ENCODE measurements at regions not wholly inside any gene's neighbourhood (a gene's known extent, or its start where the extent isn't known, plus 50 kb on each side); places are given as distances from the start of the nearest gene placed in this dataset.

- no peak overlapping the region for H3K9ac ChIP-seq (ENCODE audit: extremely low read depth, insufficient read length, low read length)
- no peak overlapping the region for H2BK15ac ChIP-seq (ENCODE audit: low read depth, low read length)
- no peak overlapping the region for H2BK12ac ChIP-seq (ENCODE audit: insufficient read length, low read depth, low read length)
- H3K18ac ChIP-seq (ENCODE audit: insufficient read length, low read depth, low read length): no peak overlapping the region
- H3K14ac ChIP-seq (ENCODE audit: insufficient read depth, low read length): no peak overlapping the region
- H2AK5ac ChIP-seq (ENCODE audit: insufficient read length, low read length): no peak overlapping the region
- H4K91ac ChIP-seq (ENCODE audit: insufficient read length, low read depth, low read length): no peak overlapping the region
- no peak overlapping the region for H3K4ac ChIP-seq (ENCODE audit: low read depth, low read length)
- no peak overlapping the region for H4K8ac ChIP-seq (replicated peaks; ENCODE audit: insufficient read length, low read depth, low read length)
- no peaks in the 10 kb centered on the region for H3K36me3 Mint-ChIP-seq (ENCODE audit: insufficient read depth in 1 of 3, low read depth in 3 of 3)
- H4K20me1 ChIP-seq (ENCODE audit: control insufficient read depth, insufficient read depth, insufficient read length): no peaks in the 10 kb centered on the region
- no peak overlapping the region for H3K23ac ChIP-seq (ENCODE audit: insufficient read length, low read depth, low read length)
- no peaks in the 10 kb centered on the region for H3K23me2 ChIP-seq (ENCODE audit: insufficient read length, low read depth, low read length, poor library complexity, severe bottlenecking)
- H2BK120ac ChIP-seq (ENCODE audit: low read depth, low read length, poor library complexity, severe bottlenecking): no peak overlapping the region
- H3K4me1 Mint-ChIP-seq: peaks cover 8 to 9% of the 10 kb centered on the region in 2 experiments
- H3T11ph ChIP-seq (ENCODE audit: low read length): no peak overlapping the region
- H3K27me3 Mint-ChIP-seq (ENCODE audit: low read depth): no peaks in the 10 kb centered on the region
- H3K9me3 Mint-ChIP-seq: no peaks in the 10 kb centered on the region; a peak in 1 of 5 replicates
- H3K4me3 Mint-ChIP-seq: no peak overlapping the region
- no peak overlapping the region for H3K27ac ChIP-seq (ENCODE audit: insufficient read length, low read depth, low read length)
- H3K27ac Mint-ChIP-seq: no peak overlapping the region
- H3K4me2 ChIP-seq (ENCODE audit: insufficient read depth, insufficient read length, low read length): no peak overlapping the region
- H3K4me1 ChIP-seq (ENCODE audit: insufficient read depth, low read length): peaks cover 5% of the 10 kb centered on the region; the same call in 1 of the 2 replicates
- H2BK20ac ChIP-seq (ENCODE audit: low read depth, low read length, poor library complexity, severe bottlenecking): no peak overlapping the region
- no peak overlapping the region for H2AFZ ChIP-seq (ENCODE audit: low read length)
- no CpG with 5 or more reads among the region's 2 CpGs for WGBS (ENCODE audit: extremely low coverage, insufficient read length, low lambda C conversion rate)
- no peaks in the 10 kb centered on the region for H3K79me1 ChIP-seq (ENCODE audit: insufficient read depth, low read depth, low read length, poor library complexity, severe bottlenecking)
- H3K9me3 ChIP-seq (ENCODE audit: control insufficient read depth, low read depth, low read length): no peaks in the 10 kb centered on the region
- no peaks in the 10 kb centered on the region for H3K79me2 ChIP-seq (ENCODE audit: insufficient read depth, low read length)
- no peak overlapping the region for H3K56ac ChIP-seq (ENCODE audit: insufficient read length, low read depth, low read length)
- TF ChIP-seq CTCF (conservative IDR thresholded peaks at IDR 0.05): no peak
- DNase-seq: no peak
- H4K5ac ChIP-seq (ENCODE audit: insufficient read length, low read depth, low read length): no peak overlapping the region
- no peaks in the 10 kb centered on the region for H3K27me3 ChIP-seq (ENCODE audit: insufficient read depth, low read length)
- H2BK5ac ChIP-seq (ENCODE audit: insufficient read length, low read length): no peak overlapping the region
Measured at GRCh38 chr5:115453391-115454095, 91.0 kb downstream of the FEM1C start.
